EL (cell line): ENCODE measurements at regions not wholly inside any gene's neighbourhood (a gene's known extent, or its start where the extent isn't known, plus 50 kb on each side); places are given as distances from the start of the nearest gene placed in this dataset.
"Not testable (repeated sequence)": the region's sequence is repeated elsewhere in the genome, so short reads cannot be mapped to it uniquely, and the experiment has no call there.

Experiments used
- DNase-seq: peaks from one replicate; pipeline ENCODE4 v3.0.0-alpha.2; 2016

DNA sequence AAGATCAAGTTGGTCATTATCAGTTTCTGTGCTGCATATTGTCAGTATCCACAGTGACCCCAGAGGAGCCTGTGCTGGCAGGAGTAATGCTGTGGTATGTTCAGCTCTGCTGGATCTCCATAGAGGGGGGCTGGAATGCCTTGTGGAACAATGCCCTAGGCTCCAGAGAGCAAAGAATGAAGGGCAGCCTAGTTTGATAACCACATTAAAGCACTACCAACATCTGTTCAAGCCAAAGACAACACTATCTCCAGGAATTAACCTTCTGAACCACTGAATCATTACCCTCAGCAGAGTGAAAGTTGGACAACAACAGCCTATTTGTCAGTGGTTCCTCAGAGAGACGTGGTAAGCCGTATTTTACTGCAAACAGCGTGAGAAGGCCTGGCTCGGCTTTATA lies 192.3 kb upstream of the CXorf66 start:
- peak; percentile 8 for DNase-seq

DNA sequence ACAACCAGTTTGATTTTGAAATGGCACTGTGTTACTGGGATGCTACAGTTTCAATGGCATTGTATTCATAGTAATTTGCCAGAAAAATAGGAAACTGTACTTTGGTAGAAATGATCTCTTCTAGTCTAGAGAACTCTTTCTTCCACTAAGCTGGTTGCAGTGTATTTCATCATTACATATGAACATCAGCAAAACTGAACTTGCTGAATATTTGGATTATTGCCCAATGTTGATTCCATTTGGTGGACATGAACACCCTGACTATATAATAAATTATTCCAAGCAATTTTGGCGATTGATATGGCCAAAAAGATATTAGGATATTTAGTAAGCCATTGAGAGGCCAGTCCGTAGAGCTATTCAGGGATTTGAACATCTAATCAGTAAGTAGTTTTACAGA lies 191.8 kb upstream of the CXorf66 start:
- no peak for DNase-seq

DNA sequence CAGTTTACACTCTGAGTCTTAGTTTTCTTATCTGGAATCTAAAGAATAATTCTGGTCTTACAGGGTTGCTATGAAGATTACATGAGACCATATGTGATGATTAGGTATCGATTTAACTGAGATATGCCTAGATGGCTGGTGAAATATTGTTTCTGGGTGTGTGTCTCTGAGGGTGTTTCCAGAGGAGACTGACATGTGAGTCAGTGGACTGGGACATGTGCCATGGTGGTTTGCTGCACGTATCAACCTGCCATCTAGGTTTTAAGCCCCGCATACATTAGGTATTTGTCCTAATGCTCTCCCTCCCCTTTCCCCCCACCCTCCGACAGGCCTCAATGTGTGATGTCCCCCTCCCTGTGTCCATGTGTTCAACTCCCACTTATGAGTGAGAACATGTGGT lies 186.0 kb upstream of the CXorf66 start:
- no peak for DNase-seq

DNA sequence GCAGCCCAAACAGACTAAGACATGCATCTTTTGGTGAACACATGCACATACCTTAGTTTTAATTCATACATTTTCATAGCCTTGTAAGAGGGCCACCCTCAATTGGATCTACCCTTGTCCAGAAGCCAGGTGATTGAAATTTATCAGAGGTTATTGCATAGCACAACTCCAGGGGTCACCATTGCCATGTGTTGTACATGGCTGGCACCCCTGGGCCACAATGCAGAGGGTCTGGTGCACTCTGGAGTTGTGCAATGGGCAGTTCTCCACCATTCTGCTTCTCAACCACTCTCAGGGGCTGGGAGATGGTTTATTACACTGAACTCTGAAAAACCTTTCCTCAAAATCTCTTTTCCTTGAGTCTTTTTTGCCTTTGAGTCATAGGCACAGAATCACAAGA lies 184.4 kb upstream of the CXorf66 start:
- DNase-seq: no peak

DNA sequence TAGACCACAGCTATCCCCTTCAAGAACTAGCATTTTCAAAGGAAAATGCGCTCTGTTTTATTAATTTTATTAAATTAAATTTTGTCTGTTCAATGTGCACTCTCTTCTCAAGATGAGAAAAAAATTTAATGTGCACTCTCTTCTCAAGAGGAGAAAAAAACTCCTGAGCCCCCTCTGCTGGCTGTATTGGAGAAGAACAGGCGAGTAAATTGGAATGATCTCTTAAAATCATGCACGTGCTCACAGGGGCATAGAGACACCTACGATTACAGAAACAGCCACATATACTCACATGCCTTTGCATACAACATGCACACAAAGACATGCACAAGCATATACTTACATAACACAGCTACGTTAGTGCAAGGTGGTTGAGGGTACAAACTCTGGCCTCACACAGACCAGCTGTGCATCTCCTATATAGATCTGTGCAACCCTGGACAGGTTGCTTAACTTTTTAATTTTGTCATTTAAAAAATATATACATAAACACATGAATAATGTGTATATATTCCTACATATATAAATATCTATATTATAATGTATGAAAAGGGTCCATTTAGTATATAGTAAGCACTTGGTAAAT lies 176.2 kb upstream of the CXorf66 start:
- peak; percentile 14 for DNase-seq

DNA sequence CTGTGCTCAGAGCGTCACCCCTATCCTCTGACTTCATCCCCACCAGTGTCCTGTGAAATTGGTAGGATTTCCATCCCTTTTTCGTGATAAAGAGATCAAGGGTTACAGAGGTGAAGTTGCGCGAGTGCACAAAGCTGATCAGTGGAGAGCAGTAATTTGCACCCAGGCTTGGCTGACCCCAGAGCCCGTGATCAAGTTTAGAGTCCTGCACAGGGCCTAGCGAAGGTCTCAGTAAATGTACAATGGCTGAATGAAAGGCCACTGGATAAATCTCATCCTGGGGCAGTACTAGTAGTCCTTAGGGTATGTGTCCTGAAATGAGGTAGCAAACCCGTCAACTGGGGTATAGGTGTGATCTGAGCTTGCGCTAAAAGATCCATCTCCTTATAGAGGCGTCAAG lies 173.2 kb upstream of the CXorf66 start:
- not testable (repeated sequence) for DNase-seq

DNA sequence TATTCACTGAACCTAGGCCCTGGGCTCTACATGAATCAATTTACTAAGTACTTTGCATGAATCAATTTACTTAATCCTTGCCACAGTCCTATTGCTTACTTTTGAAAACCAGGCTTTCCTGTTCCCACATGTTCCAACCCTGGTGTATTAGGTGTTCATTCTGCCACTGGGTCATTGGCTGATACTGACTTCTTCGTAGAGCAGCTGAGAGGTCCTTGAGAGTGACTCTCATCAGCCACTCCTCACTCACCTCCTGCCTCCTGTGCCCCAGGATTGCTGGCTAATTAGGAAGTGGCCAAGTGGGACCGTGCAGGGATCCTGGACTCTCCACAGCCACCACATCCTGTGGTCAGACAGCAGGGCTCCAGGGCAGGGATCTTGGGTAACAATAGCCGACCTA lies 172.7 kb upstream of the CXorf66 start:
- not testable (repeated sequence) for DNase-seq

DNA sequence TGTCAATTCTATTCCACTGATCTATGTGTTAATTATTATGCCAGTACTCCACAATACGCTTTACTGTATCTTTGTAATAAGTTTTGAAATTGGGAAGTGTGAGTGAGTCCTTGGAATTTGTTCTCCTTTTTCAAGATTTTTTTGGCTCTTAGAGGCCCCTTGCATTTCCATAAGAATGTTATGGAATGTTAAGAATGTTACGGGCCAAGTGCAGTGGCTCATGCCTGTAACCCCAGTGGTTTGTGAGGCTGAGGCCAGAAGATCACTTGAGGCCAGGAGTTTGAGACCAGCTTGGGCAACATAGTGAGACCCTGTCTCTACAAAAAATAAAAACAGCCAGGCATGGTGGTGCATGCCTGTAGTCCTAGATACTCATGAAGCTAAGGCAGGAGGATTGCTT lies 167.6 kb upstream of the CXorf66 start:
- DNase-seq: no peak

DNA sequence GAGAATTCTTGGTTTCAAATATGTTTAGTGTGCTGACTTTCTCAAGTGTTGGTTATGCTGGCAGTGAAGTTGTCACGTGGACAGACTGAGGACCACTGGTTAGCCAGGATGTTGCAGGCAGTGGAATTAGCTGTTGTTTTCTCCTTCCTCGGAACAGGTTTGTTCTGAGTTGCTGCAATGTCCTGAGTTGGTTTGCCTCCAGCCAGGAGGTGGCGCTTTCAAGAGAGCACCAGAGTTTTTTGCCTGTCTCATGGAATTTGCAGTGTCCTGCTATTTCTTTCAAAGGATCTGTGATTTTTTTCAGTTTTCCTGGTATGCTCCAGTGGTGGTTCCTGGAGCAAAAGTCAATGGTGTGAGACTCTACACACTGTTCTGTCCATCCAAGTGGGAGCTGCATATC lies 158.1 kb upstream of the CXorf66 start:
- no peak for DNase-seq

DNA sequence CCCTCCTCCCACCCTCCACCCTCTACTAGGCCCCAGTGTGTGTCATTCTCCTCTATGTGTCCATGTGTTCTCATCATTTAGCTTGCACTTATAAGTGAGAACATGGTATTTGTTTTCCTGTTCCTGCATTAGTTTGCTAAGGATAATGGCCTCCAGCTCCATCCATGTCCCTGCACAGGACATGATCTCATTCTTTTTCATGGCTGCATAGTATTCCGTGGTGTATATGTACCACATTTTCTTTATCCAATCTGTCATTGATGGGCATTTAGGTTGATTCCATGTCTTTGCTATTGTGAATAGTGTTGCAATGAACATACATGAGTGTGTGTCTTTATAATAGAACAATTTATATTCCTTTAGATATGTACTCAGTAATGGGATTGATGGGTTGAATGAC lies 148.7 kb upstream of the CXorf66 start:
- DNase-seq: not testable (repeated sequence)

DNA sequence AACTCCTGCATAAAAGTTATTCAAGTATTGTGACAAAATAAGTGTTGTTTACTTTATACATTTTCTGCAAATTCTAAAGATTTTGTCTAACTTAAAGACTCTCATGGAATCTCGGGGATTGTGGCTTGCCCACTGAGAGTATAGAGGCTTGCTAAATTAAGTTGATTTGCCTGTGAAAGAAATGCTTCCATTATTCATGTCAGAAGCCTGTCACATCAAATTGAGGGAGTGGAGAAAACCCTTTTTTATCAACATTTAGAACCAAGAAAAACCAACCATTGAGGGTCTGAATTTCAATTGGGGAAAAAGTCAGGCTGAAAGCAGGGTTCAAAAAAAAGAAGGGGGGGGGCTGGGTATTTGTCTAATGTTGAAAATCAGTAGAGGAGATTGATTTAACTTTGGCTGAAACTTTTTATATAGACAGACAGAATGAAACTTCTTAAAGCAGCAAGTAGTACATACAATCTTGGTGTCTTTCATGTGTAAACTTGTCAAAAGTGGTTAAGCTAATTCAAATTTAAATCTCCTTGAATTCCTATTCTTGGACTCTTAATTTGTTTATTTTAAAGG lies 144.8 kb upstream of the CXorf66 start:
- DNase-seq: no peak

DNA sequence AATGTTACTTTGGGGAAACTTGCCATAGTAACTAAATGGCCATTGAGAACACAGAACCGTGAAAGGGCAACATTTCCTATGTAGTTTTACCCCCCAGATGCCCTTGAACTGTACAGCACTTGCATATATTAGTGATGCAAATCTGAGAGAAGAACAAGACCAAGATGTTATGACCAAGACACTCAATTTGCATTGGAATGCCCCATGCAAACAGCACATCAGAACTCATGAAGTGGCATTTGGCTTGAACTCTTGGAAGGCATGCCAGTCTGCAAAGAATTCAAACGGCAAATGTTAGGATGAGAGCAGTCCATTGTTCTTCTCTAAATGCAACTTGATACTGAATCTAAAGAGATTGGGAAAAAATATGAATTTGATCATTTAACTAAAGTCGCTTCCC lies 139.4 kb upstream of the CXorf66 start:
- no peak for DNase-seq

DNA sequence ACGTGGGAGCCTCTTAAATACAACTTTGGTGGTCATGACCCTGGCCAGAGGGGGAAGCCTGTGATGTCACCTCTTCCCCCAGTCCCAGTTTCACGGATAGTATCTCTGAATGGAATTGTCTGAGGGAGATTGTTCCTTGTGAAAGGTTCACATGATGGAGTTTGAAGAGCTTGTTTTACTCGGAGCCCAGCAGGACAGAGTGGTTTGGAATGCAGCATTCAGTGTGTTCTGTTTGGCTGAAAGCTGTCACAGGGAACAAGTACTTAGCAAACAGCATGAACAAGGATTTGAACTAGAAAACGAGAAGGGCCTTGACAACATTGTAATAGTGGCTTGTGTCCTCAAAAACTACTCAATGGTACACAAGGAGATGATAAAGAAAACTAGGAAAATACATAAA lies 133.9 kb upstream of the CXorf66 start:
- DNase-seq: no peak

DNA sequence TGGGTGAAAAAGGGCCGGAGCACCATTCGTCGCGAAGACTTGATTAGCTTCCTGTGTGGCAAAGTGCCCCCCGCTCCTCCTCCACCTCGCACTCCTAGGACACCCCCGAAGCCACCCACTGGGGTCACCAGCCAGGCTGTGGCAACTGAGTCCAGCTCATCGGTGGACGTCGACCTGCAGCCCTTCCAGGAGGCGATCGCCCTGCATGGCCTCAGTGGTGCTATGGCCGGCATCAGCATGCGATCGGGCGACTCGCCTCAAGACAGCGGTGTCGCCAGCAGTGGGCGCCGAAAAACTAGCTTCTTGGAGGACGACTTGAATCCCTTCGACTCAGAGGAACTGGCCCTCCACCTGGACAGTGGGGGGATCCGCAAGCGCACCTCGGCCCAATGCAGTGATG lies 126.8 kb upstream of the CXorf66 start:
- no peak for DNase-seq

DNA sequence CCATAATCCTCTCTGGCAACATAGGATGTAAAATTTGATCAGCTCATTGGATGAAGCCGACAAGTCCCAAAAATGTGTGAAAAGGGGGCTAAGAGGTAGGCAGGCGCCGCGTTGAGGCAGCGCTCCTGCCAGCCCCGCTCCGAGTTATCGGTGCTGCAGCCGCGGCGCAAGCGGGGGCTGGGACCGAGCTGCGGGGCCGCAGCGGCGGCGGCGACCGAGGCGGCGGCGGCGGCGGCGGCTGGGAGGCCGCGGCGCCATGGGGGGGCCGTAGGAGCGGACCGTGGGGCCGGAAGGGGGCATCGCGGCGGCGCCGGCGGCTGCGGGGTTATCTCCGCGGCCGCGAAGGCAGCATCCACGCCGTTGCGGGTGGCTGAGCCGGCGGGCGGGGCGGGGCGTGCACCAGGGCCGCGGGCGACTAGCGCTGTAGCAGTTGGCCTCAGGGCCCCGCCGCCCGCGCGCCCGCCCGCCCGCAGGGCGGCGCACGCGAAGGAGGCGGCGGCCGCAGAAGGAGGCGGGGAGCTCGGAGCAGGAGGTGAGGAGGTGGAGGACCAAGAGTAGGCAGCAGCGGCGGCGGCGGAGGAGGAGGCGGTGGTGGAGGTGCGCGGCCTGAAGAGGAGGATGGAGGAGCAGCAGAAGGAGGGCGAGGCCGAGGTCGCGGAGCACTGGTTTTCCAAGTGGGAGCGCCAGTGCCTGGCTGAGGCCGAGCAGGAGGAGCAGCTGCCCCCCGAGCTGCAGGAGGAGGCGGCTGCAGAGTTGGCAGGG lies 126.0 kb upstream of the CXorf66 start:
- no peak for DNase-seq

DNA sequence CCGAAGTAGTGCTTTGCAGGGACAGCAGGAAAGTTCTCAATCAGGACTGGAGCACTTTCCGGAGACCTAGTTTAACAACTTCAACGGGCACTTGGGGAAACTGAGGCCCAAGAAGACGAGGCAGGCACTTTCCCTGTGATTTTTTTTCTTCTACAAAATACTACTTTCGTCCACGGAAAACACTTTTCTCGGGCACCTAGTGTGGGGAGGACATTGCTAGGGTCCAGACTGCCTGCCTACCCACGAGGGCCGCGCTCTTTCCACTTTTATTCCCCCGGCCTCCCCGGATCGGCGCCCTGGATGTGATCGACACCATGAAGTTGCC lies 125.4 kb upstream of the CXorf66 start:
- DNase-seq: no peak

DNA sequence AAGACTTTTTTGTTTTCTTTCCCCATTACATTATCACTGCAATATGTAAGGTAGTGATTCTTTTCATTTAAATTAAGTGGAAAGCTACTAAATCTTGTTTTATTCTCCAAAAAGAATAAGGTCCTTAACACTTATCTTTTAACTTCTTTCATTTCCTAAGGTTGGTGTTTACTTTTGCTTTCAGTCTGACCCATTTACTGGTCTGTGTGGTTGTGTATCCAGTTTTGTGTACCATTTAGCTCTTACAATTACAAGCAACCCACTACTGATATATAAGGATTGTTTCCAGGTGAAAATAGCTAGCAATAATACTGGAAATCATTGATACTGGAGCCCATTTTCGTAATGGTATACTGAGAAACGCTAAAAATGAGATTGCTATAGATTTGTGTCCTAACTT lies 123.1 kb upstream of the CXorf66 start:
- no peak for DNase-seq

DNA sequence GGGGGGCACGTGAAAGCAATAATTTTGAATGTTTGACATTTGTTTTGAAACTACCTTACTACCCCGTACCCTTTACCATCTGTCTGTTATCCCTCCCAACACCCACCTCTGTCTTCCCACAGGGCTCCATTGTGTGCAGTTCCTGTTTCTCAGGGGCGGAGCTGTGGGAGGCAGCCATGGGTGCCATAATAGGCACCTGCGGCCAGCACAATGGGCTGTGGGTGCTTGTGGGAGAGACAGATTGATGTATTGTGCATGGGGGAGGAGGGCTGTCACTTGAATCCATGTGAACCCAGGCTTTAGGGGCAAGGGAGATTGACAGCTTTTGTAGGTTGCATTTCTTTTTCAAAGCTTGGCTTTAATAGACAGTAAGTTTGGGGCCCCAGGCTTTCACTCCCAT lies 122.6 kb upstream of the CXorf66 start:
- DNase-seq: no peak

DNA sequence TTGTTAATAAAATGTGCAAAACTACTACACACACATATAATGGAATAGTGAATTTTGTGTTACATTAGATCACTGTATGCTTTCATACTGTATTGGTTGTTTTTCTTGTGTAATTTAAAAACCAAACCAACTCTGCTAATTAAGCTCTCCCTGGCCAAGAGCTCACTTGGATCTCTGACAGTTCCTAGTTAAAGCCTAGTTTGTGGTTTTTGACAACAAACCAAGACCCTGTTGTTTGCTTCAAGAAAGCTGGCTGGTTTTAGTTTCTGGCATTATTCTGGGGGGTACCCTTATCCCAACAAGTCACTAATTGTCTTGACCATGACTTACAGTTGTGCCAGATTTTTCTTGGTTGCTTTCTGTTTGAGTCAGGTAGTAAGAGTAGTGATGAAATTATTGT lies 121.4 kb upstream of the CXorf66 start:
- DNase-seq: no peak

DNA sequence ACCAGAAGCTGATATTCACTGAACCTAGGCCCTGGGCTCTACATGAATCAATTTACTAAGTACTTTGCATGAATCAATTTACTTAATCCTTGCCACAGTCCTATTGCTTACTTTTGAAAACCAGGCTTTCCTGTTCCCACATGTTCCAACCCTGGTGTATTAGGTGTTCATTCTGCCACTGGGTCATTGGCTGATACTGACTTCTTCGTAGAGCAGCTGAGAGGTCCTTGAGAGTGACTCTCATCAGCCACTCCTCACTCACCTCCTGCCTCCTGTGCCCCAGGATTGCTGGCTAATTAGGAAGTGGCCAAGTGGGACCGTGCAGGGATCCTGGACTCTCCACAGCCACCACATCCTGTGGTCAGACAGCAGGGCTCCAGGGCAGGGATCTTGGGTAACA lies 109.5 kb upstream of the CXorf66 start:
- not testable (repeated sequence) for DNase-seq

DNA sequence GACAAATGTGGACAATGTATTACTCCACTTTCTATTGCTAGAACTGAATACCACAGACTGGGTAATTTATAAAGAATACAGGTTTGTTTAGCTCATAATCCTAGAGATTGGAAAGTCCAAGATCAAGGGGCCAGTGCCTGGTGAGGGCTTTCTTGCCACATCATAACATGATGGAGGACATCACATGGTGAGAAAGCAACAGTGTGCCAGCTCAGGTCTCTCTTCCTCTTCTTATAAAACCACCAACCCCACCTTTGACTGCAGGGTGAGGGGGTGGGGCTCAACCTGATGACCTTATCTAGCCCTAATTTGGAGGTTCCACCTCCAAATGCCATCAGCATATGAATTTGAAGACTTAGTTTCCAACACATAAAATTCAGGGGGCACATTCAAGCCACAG lies 105.7 kb upstream of the CXorf66 start:
- no peak for DNase-seq

DNA sequence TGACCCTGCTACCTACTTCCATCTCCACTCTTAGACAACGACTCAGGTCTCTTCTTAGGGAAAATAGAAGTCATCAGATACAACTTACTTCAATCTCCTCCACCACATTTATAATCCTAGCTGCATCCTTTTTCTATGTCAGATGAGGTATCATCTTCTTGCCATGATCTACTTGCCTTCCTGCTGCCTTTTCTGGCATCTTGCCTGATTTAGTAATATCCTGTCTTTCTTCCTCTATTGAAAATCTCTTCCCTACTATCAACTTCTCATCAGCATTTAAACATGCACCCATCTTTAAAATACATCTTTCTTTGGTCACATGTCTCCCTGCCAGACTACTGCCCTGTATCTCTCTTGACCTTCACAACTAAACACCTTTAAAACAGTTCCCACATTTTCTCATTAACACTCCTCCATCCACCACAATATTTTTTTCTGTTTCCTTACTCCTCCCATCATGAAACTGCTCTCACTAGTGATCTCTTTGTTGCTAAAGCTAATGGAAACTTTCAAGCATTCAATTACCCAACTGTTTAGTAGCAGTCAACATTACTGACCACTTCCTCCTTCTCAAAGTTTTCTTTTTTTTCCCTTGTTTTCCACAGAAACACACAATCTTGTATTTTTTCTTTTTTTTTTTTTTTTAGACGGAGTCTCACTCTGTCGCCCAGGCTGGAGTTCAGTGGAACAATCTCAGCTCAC lies 100.8 kb upstream of the CXorf66 start:
- DNase-seq: no peak

DNA sequence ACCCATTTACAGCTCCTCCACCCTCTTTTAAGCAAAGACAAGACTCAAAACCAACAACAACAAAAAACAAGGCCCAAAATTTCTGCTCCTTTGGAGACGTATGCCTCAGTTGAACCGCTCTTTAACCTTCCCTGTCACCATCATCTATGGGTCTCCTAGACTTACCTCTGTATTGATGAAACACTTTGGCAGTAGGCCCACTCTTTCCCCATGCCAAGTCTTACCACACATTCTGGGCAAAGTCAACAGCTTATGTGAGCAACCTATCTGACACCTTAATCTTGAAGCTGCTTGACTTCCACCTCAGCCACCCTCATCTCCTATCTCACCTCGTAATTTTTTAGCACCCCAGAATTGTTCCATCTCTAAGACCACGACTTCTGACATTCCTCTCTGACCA lies 99.7 kb upstream of the CXorf66 start:
- DNase-seq: no peak

DNA sequence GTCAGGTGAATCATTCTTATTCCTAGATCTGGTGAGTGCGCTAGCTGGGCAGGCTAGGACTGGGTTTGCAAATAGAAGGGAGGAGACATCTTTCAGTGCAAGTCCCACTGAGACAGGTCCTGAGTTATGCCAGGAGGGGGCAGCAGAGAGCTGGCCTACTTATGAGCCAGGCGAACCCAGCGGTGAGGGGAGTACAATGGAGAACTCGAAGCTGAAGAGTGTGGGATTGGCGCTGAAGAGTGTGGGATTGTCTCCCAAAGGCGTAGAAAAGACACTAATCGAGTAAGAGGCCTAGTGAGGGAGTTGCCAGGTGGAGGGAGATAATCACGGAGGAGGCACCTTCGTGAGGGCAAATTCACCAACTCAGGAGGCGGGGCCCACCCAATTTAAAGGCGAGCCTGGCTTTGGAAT lies 91.7 kb upstream of the CXorf66 start:
- peak; percentile 45 for DNase-seq
